Coronary artery (tissue), 2 donors: ENCODE measurements at regions not wholly inside any gene's neighbourhood (a gene's known extent, or its start where the extent isn't known, plus 50 kb on each side); places are given as distances from the start of the nearest gene placed in this dataset.

Experiments
- DNase-seq: peaks from one replicate; pipeline ENCODE4 v3.0.0-alpha.2; 2017; ENCODE audit warnings: low spot score
- H3K27ac ChIP-seq, 2 donors: fragments of 200-600 bp; sonication (generic); one replicate each; pipeline ENCODE4 v1.5.1; 2016 to 2019
- H3K4me3 ChIP-seq: fragments of 200-600 bp; sonication (generic); 2 replicates; pipeline ENCODE4 v1.5.1; 2016; ENCODE audit warnings: mild to moderate bottlenecking, moderate library complexity
- TF ChIP-seq, protein P1 (sequence below): fragments of 200-600 bp; sonication (generic); IDR thresholded peaks from one replicate; pipeline ENCODE4 v1.5.1; 2019; ENCODE audit warnings: antibody characterized with exemption

DNA sequence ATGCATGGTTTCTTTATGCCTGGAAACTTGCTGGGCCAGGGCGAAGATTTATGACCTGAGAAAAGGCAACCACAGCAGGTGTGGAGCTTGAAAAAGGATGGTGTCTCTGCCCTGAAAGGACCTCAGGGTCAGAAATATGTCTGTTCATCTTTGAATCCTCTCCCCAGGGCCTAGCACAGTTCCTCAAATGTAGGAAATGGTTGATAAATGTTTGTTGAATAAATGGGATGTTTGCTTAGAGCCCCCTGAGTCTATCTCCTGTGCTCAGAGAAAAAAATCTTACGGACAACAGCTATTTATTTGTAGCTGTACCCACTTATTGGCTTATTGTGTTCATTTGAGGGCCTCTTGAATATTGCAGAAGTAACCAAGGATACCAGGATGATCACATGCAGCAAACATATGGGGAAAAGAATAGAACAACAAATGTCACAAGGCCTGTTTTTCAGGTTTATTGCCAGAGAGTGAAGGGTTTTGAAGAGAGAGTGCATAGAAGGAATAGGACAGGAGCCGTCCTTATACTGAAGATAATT is 114.5 kb downstream of the KLF5 start:
- no peak overlapping the region for H3K27ac ChIP-seq

DNA sequence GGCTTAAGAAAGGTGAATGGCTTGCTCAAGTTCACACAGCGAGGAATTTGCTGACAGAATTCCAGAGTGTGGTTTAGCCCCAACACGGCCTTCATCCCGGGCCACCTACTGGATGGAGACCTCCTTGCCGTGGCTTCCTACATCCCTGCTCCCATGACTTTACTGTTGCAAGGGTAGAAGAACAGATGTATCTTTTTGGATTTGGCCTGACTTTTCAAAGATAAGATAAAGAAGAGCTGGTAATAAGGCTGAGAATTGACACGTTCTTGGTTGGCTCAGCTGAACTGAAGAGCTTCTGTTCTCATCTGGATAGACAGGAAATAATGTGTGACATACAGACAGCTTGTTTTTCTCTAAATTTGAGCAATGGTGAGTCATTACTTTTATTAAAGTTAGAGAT is 113.1 kb downstream of the KLF5 start:
- DNase-seq = no peak
- Histone ChIP-seq H3K27ac (no peak overlapping the region), H3K4me3 (no peak overlapping the region)
- TF ChIP-seq, protein P1, sequence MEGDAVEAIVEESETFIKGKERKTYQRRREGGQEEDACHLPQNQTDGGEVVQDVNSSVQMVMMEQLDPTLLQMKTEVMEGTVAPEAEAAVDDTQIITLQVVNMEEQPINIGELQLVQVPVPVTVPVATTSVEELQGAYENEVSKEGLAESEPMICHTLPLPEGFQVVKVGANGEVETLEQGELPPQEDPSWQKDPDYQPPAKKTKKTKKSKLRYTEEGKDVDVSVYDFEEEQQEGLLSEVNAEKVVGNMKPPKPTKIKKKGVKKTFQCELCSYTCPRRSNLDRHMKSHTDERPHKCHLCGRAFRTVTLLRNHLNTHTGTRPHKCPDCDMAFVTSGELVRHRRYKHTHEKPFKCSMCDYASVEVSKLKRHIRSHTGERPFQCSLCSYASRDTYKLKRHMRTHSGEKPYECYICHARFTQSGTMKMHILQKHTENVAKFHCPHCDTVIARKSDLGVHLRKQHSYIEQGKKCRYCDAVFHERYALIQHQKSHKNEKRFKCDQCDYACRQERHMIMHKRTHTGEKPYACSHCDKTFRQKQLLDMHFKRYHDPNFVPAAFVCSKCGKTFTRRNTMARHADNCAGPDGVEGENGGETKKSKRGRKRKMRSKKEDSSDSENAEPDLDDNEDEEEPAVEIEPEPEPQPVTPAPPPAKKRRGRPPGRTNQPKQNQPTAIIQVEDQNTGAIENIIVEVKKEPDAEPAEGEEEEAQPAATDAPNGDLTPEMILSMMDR = no peak

More for the DNA sequence above, 114.5 kb downstream of the KLF5 start:
- TF ChIP-seq, protein P1 = no peak
- no peak overlapping the region for H3K4me3 ChIP-seq
- no peak for DNase-seq

DNA sequence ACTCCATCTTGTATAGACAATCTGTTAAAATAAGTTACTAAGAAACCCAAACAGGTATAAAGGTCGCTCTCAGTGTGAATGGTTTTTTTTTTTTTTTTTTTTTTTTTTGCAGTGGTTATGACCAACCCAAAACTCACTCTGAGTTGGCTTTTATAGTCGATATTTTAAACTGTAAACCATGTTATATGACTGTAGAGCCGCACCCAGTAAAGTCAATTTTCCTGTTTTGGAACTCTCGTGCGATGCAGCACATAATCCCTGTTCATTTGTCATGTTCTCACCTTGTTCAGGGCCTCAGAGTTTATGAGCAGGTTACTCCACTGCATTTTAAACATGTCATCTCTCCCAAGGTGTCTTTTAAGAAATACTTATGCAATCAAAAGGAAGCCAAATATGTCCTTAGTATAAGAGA is 112.5 kb downstream of the KLF5 start:
- TF ChIP-seq, protein P1 = no peak
- H3K27ac ChIP-seq = no peak overlapping the region
- H3K4me3 ChIP-seq = no peak overlapping the region
- DNase-seq = no peak

DNA sequence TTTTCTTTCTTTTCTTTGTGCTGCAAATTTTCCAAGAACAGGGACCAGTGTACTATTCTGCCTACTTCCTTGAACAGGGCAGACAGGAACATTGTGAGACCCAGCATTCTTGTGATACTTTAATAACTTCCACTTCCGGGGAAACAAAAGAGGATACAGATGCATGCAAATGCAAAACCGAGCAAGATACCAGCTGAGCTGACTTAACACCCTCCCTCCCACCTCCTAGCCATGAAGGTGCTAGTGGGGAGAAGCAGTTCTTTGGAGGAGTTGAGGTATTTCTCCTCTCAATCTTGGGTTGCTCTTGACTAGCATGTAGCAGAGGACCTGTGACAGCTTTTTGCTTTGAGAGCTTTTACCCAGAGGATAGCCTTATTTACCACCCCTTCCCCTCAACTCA is 111.2 kb downstream of the KLF5 start:
- Histone ChIP-seq H3K4me3 (no peak overlapping the region), H3K27ac (no peak overlapping the region)
- DNase-seq = no peak
- TF ChIP-seq, protein P1 = no peak

DNA sequence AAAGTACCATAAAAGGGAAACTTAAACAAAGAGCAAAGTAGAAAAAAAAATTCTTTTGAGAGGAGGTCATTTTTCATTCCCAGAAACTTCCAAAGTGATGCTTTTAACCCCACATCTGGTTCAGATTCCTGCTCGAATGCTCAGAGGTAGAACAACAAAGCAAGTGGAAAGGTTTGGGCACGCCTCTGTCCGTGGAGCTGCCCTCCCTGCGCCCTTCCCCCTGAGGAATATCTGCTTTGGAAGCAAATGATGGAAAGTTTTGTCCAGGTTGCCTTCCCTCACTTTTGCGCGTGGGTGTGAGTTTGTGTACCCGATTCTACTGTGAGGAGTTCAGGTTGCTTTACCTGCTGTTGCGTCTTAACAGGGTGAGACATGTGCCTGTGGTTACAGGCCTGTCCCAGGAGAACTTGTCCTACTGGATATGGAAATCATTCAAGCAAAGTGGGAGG is 110.2 kb downstream of the KLF5 start:
- no peak overlapping the region for H3K27ac ChIP-seq
- TF ChIP-seq, protein P1 = no peak
- no peak overlapping the region for H3K4me3 ChIP-seq
- no peak for DNase-seq

DNA sequence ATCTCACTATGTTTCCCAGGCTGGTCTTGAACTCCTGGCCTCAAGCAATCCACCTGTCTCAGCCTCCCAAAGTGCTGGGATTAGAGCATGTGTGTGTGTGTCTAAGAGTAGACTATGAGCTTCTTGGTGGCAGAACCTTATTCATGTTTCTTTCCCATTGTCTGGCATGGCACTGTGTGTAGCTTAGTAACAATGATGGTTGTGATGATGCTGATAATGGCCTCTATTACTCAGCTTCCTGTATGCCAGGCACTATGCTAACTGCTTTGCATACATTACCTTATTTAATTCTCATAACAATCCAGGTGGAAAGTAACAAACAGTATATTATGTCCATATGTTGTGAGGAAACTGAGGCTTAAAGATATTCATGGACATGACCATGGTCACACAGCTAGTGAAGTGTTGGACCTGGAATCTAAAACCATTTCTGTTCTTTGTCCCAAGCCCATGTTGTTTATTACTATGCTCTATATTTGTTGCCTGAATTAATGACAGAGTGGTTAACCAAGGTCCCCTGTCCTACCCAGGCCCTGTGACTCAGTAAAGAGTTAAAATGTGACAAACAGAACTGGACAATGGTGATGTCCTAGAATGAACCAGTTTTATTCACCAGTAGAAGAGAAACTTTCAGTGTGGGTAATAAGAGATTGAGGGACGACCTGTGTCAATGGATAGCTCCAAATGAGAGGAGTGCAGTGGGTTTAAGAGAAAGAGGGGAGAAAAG is 109.6 kb downstream of the KLF5 start:
- Histone ChIP-seq H3K4me3 (no peak overlapping the region), H3K27ac (no peak overlapping the region)
- DNase-seq = no peak
- TF ChIP-seq, protein P1 = no peak
